H1 (cell line): ENCODE measurements at regions not wholly inside any gene's neighbourhood (a gene's known extent, or its start where the extent isn't known, plus 50 kb on each side); places are given as distances from the start of the nearest gene placed in this dataset.

Source experiments
- CTCF ChIA-PET: fragments of 300-600 bp; sonication (Branson Sonifier 250); formaldehyde crosslinking; loops from one replicate; lab custom pipeline; 2021; ENCODE audit not compliant: partially characterized antibody; lab: Charles Lee
- POLR2A ChIA-PET: fragments of 300-600 bp; sonication (Branson Sonifier 250); formaldehyde crosslinking; loops from one replicate; lab custom pipeline; 2021; ENCODE audit warnings: inconsistent platforms; ENCODE audit not compliant: partially characterized antibody; lab: Charles Lee
- DNase-seq, 2 experiments: peaks; one replicate each; pipeline versions ENCODE4 v3.0.0 to v3.0.0-alpha.2; 2010 to 2022; ENCODE audit warnings: low spot score in 2 of 2, low read depth in 1 of 2, mixed read lengths in 1 of 2
- FAIRE-seq: peaks from 2 replicates; lab custom pipeline; 2011; peaks lifted over from hg19 to GRCh38; lab: Jason Lieb, UNC
- H2AFZ ChIP-seq: 2 replicates; pipeline ENCODE4 v1.8.1; 2012; ENCODE audit warnings: low read length, inconsistent platforms
- H2AK5ac ChIP-seq: 2 replicates; pipeline ENCODE4 v1.6.1; 2013; ENCODE audit warnings: low read depth, low read length
- H2BK120ac ChIP-seq: replicated peaks from 2 replicates; pipeline ENCODE3; 2013; ENCODE audit warnings: low read depth, low read length, inconsistent platforms
- H2BK12ac ChIP-seq: 2 replicates; pipeline ENCODE4 v1.6.1; 2013; ENCODE audit warnings: low read depth, low read length
- H2BK15ac ChIP-seq: 2 replicates; pipeline ENCODE4 v1.6.1; 2013; ENCODE audit warnings: low read length
- H2BK20ac ChIP-seq: 2 replicates; pipeline ENCODE4 v1.6.1; 2013; ENCODE audit warnings: low read length
- H2BK5ac ChIP-seq: 2 replicates; pipeline ENCODE4 v1.6.1; 2013; ENCODE audit warnings: low read depth, low read length
- H3K14ac ChIP-seq: 2 replicates; pipeline ENCODE4 v1.6.1; 2013; ENCODE audit warnings: inconsistent platforms; ENCODE audit not compliant: insufficient read length
- H3K18ac ChIP-seq: 2 replicates; pipeline ENCODE4 v1.6.1; 2013; ENCODE audit warnings: low read length; ENCODE audit errors: extremely low read depth
- H3K23ac ChIP-seq: 2 replicates; pipeline ENCODE4 v1.6.1; 2013; ENCODE audit warnings: inconsistent platforms; ENCODE audit not compliant: insufficient read length
- H3K23me2 ChIP-seq: 2 replicates; pipeline ENCODE4 v1.6.1; 2013; ENCODE audit warnings: low read depth, low read length
- H3K27ac ChIP-seq: 2 replicates; pipeline ENCODE4 v1.6.1; 2011; ENCODE audit warnings: low read depth, low read length, inconsistent platforms
- H3K27me3 ChIP-seq, 4 experiments: replicated peaks in 1 of 4; 1 replicate in 1 of 4; 2 replicates in 3 of 4; pipeline versions ENCODE4 v1.6.1 to v1.8.1; 2011 to 2013; ENCODE audit warnings: low read length in 3 of 4, mild to moderate bottlenecking in 3 of 4, inconsistent platforms in 2 of 4, mixed read lengths in 2 of 4, moderate library complexity in 1 of 4; ENCODE audit not compliant: control insufficient read depth in 3 of 4, insufficient read depth in 3 of 4; ENCODE audit errors: extremely low read depth in 1 of 4
- H3K36me3 ChIP-seq, 4 experiments: 2 replicates each; pipeline versions ENCODE4 v1.6.1 to v1.8.1; 2011 to 2013; ENCODE audit warnings: mild to moderate bottlenecking in 4 of 4, low read length in 3 of 4, moderate library complexity in 2 of 4, control low read depth in 1 of 4, inconsistent platforms in 1 of 4; ENCODE audit not compliant: insufficient read depth in 4 of 4, control insufficient read depth in 2 of 4
- H3K4ac ChIP-seq: replicated peaks from 2 replicates; pipeline ENCODE3; 2013; ENCODE audit warnings: low read length, low read depth, mixed read lengths, inconsistent platforms; ENCODE audit not compliant: insufficient read length
- H3K4me1 ChIP-seq, 4 experiments: replicated peaks in 1 of 4; 1 replicate in 1 of 4; 2 replicates in 3 of 4; pipeline versions ENCODE4 v1.6.1 to v1.8.1; 2011 to 2013; ENCODE audit warnings: low read length in 3 of 4, inconsistent platforms in 2 of 4, mixed read lengths in 1 of 4; ENCODE audit not compliant: insufficient read depth in 4 of 4, control insufficient read depth in 3 of 4
- H3K4me2 ChIP-seq, 2 experiments: 2 replicates each; pipeline versions ENCODE4 v1.6.1 to v1.8.1; 2011 to 2013; ENCODE audit warnings: low read depth in 2 of 2, low read length in 2 of 2, control low read depth in 1 of 2, inconsistent platforms in 1 of 2, mild to moderate bottlenecking in 1 of 2; ENCODE audit not compliant: insufficient read depth in 1 of 2
- H3K4me3 ChIP-seq, 4 experiments: fragments of 200-600, 300-600 bp in 1 of 4; sonication (generic), shearing (Covaris generic), sonication (Bioruptor Twin) in 1 of 4; 2 replicates each; pipeline versions ENCODE4 v1.5.1 to v1.8.1; 2011 to 2016; ENCODE audit warnings: low read length in 4 of 4, low read depth in 3 of 4, control low read depth in 2 of 4, inconsistent platforms in 2 of 4, mild to moderate bottlenecking in 2 of 4, mixed read lengths in 1 of 4, moderate library complexity in 1 of 4; ENCODE audit not compliant: insufficient read depth in 2 of 4; ENCODE audit errors: extremely low read depth in 1 of 4
- H3K56ac ChIP-seq: replicated peaks from 2 replicates; pipeline ENCODE3; 2013; ENCODE audit warnings: low read depth, mild to moderate bottlenecking, mixed read lengths, low read length, inconsistent platforms; ENCODE audit not compliant: insufficient read length
- H3K79me1 ChIP-seq: 2 replicates; pipeline ENCODE4 v1.6.1; 2013; ENCODE audit warnings: low read depth, low read length, control low read depth
- H3K79me2 ChIP-seq, 2 experiments: 2 replicates each; pipeline versions ENCODE4 v1.6.1 to v1.8.1; 2012 to 2013; ENCODE audit warnings: low read length in 2 of 2, mild to moderate bottlenecking in 2 of 2, inconsistent platforms in 1 of 2; ENCODE audit not compliant: insufficient read depth in 2 of 2, control insufficient read depth in 1 of 2
- H3K9ac ChIP-seq, 4 experiments: replicated peaks in 1 of 4; 1 replicate in 1 of 4; 2 replicates in 3 of 4; pipeline versions ENCODE4 v1.6.1 to v1.8.1; 2011 to 2013; ENCODE audit warnings: low read depth in 3 of 4, low read length in 3 of 4, control low read depth in 2 of 4, mild to moderate bottlenecking in 2 of 4, moderate library complexity in 2 of 4, inconsistent platforms in 1 of 4; ENCODE audit errors: extremely low read depth in 1 of 4
- H3K9me3 ChIP-seq, 2 experiments: 2 replicates each; pipeline versions ENCODE4 v1.6.1 to v1.8.1; 2012 to 2013; ENCODE audit warnings: mild to moderate bottlenecking in 2 of 2, moderate library complexity in 2 of 2, control low read depth in 1 of 2, inconsistent platforms in 1 of 2, low read depth in 1 of 2, low read length in 1 of 2, mixed read lengths in 1 of 2; ENCODE audit not compliant: insufficient read depth in 2 of 2
- H4K20me1 ChIP-seq, 2 experiments: replicated peaks in 1 of 2; 2 replicates each; pipeline versions ENCODE3 to v1.8.1; 2011 to 2013; ENCODE audit warnings: inconsistent platforms in 2 of 2, low read length in 2 of 2, mild to moderate bottlenecking in 1 of 2; ENCODE audit not compliant: insufficient read depth in 2 of 2, control insufficient read depth in 1 of 2
- H4K5ac ChIP-seq: 2 replicates; pipeline ENCODE4 v1.6.1; 2013; ENCODE audit warnings: low read length, low read depth, mixed read lengths, inconsistent platforms; ENCODE audit not compliant: insufficient read length
- H4K8ac ChIP-seq: 2 replicates; pipeline ENCODE4 v1.8.0; 2013; ENCODE audit warnings: mild to moderate bottlenecking, moderate library complexity, low read length, inconsistent platforms; ENCODE audit not compliant: insufficient read depth; ENCODE audit errors: extremely low read depth
- H4K91ac ChIP-seq: replicated peaks from 2 replicates; pipeline ENCODE3; 2013; ENCODE audit warnings: low read length, mixed read lengths, inconsistent platforms; ENCODE audit not compliant: insufficient read length
- ASH2L ChIP-seq: fragments of 200-600, 300-600 bp; sonication (generic); IDR thresholded peaks from one replicate; pipeline ENCODE4 v1.7.1; 2017; ENCODE audit warnings: low read length
- GTF2F1 ChIP-seq: IDR thresholded peaks from 2 replicates; pipeline ENCODE4 v1.6.1; 2012; ENCODE audit warnings: low read depth, low read length, improper control_type of control experiment, borderline replicate concordance
- SIRT6 ChIP-seq: IDR thresholded peaks from one replicate; pipeline ENCODE4 v1.7.1; 2012; ENCODE audit warnings: low read length, inconsistent platforms
- USF2 ChIP-seq: IDR thresholded peaks from 2 replicates; pipeline ENCODE4 v1.6.1; 2011; ENCODE audit warnings: low read length, improper control_type of control experiment
- WGBS, 2 experiments: shearing (Covaris generic) in 1 of 2; methylation state at CpG; one replicate each; pipeline versions ENCODE4 v1.1.6 to v1.1.7; 2013 to 2015; ENCODE audit warnings: low lambda C conversion rate in 2 of 2, mixed read lengths in 2 of 2, inconsistent platforms in 1 of 2, low coverage in 1 of 2, missing lambda C conversion rate in 1 of 2; ENCODE audit not compliant: insufficient replicate concordance in 2 of 2, insufficient coverage in 1 of 2, insufficient read length in 1 of 2; ENCODE audit errors: extremely low coverage in 1 of 2, missing lambda C conversion rate in 1 of 2; 5-methylcytosine and 5-hydroxymethylcytosine counted together

GRCh38 chr14:26887847-26888246 lies 290.0 kb upstream of the NOVA1 start:
- CTCF ChIA-PET, result no interaction called here
- Histone ChIP-seq H3K23ac (no peak overlapping the region), H3K4me2 (no peak overlapping the region), H2AK5ac (no peak overlapping the region), H3K27ac (no peak overlapping the region), H4K5ac (no peak overlapping the region), H2AFZ (no peak overlapping the region), H2BK15ac (no peak overlapping the region), H3K79me2 (no peaks in the 10 kb centered on the region), H2BK120ac (no peak overlapping the region), H4K91ac (no peak overlapping the region), H3K4ac (no peak overlapping the region), H3K18ac (no peak overlapping the region), H4K8ac (no peak overlapping the region), H3K56ac (no peak overlapping the region), H3K36me3 (no peaks in the 10 kb centered on the region), H2BK5ac (no peak overlapping the region), H3K14ac (no peak overlapping the region), H3K9me3 (peaks cover 0 to 8% of the 10 kb centered on the region in 2 experiments; a peak in 3 of 4 replicates), H3K4me1 (no peaks in the 10 kb centered on the region), H2BK20ac (no peak overlapping the region), H3K4me3 (no peak overlapping the region), H3K79me1 (no peaks in the 10 kb centered on the region), H3K27me3 (no peaks in the 10 kb centered on the region), H2BK12ac (no peak overlapping the region), H3K23me2 (no peaks in the 10 kb centered on the region), H4K20me1 (no peaks in the 10 kb centered on the region), H3K9ac (no peak overlapping the region)
- DNase-seq, result no peak
- POLR2A ChIA-PET, result no interaction called here
- no peak for FAIRE-seq
- WGBS, 2 experiments, result 100% methylated on average over 1 of the region's 1 CpG; no CpG with 5 or more reads in 1 of the 2 experiments
- no peak for TF ChIP-seq USF2
- no peak for TF ChIP-seq ASH2L
- TF ChIP-seq GTF2F1, result no peak
- no peak for TF ChIP-seq SIRT6
